ENCODE measurements at regions not wholly inside any gene's neighbourhood (a gene's known extent, or its start where the extent isn't known, plus 50 kb on each side); places are given as distances from the start of the nearest gene placed in this dataset.

DNA sequence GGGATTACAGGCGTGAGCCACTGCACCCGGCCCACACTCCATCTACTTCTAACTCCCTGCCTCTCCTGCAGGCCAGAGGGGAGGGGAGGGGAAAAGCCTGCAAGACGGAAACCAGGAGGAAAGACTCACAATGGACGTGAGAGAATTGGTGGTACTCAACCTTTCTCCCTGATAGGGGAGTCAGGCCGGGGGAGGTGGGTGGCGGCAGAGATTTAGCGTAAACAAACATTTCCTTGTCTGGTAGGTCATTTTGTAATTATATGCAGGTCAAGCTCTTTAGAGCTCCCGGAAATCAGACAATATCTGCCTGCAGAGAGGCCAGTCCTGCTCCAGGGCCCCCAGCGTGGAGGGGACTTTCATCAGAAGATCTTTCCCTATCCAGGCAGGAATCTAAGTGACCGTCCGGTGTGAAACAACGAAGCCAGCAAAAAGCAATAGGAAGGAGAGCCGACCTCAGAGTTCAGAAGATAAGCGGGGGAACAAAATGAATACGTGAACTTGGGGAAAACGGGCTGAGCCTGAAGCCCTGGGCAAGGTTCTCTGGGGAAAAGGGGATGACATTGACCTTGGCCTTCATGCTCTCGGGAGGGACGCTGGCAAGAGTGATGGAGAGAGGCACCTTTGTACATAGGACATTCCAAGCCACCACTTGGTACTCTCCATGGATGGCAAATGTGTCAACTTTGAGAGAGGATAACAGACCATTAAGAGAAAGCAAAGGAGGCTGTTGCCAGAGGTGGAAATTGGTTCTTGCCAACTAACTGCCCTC lies 62.3 kb downstream of the SPRING1 start:
- TF ChIP-seq CTCF (IDR thresholded peaks at IDR 0.05), result no peak
- no peak for TF ChIP-seq POLR2A (IDR thresholded peaks at IDR 0.05)

All from ovary (tissue), 3 donors.